ENCODE measurements at regions not wholly inside any gene's neighbourhood (a gene's known extent, or its start where the extent isn't known, plus 50 kb on each side); places are given as distances from the start of the nearest gene placed in this dataset.

- TF ChIP-seq CTCF (IDR thresholded peaks at IDR 0.05) (no peak), POLR2A (IDR thresholded peaks at IDR 0.05) (no peak)
- Histone ChIP-seq H3K9me3 (peaks cover 0 to 4% of the 10 kb centered on the region in 2 donors), H3K4me1 (no peaks in the 10 kb centered on the region), H3K27me3 (no peaks in the 10 kb centered on the region), H3K36me3 (no peaks in the 10 kb centered on the region), H3K4me3 (no peak overlapping the region), H3K27ac (no peak overlapping the region)
- intact Hi-C loops (cut with DNase I; ENCODE audit: low total_unique reads) = no loop called here
- DNase-seq = no peak
Measured at GRCh38 chr13:33707449-33707848, 110.5 kb upstream of the RFC3 start.

GRCh38 chr13:33710924-33711323, 107.0 kb upstream of the RFC3 start:
- no peak for TF ChIP-seq CTCF (IDR thresholded peaks at IDR 0.05)
- no peak for TF ChIP-seq POLR2A (IDR thresholded peaks at IDR 0.05)
- peaks cover 0 to 4% of the 10 kb centered on the region in 2 donors for H3K9me3 ChIP-seq
- intact Hi-C loops (cut with DNase I; ENCODE audit: low total_unique reads) = no loop called here
- no peak overlapping the region for H3K27ac ChIP-seq
- no peak for DNase-seq
- H3K4me3 ChIP-seq = no peak overlapping the region
- no peaks in the 10 kb centered on the region for H3K36me3 ChIP-seq
- H3K27me3 ChIP-seq = no peaks in the 10 kb centered on the region
- H3K4me1 ChIP-seq = no peaks in the 10 kb centered on the region

GRCh38 chr13:33711436-33711835, 106.5 kb upstream of the RFC3 start:
- no peaks in the 10 kb centered on the region for H3K27me3 ChIP-seq
- H3K27ac ChIP-seq = no peak overlapping the region
- no peaks in the 10 kb centered on the region for H3K36me3 ChIP-seq
- H3K4me1 ChIP-seq = no peaks in the 10 kb centered on the region
- DNase-seq = no peak
- no peak for TF ChIP-seq POLR2A (IDR thresholded peaks at IDR 0.05)
- intact Hi-C loops (cut with DNase I; ENCODE audit: low total_unique reads) = no loop called here
- peaks cover 0 to 4% of the 10 kb centered on the region in 2 donors for H3K9me3 ChIP-seq
- no peak overlapping the region for H3K4me3 ChIP-seq

- TF ChIP-seq POLR2A (IDR thresholded peaks at IDR 0.05) (no peak), CTCF (IDR thresholded peaks at IDR 0.05) (no peak)
- Histone ChIP-seq H3K4me3 (no peak overlapping the region), H3K9me3 (no peaks in the 10 kb centered on the region), H3K36me3 (no peaks in the 10 kb centered on the region), H3K27me3 (no peaks in the 10 kb centered on the region), H3K27ac (no peak overlapping the region), H3K4me1 (peaks cover 0 to 3% of the 10 kb centered on the region in 2 donors)
- intact Hi-C loops (cut with DNase I; ENCODE audit: low total_unique reads) = no loop called here
- no peak for DNase-seq
Measured at GRCh38 chr13:33717775-33718174, 100.2 kb upstream of the RFC3 start.

GRCh38 chr13:33721724-33722123, 96.2 kb upstream of the RFC3 start:
- no peak for DNase-seq
- Histone ChIP-seq H3K4me3 (no peak overlapping the region), H3K27me3 (no peaks in the 10 kb centered on the region), H3K9me3 (no peaks in the 10 kb centered on the region), H3K36me3 (no peaks in the 10 kb centered on the region), H3K27ac (peak overlapping the region; percentile 59 to 79), H3K4me1 (peaks cover 0 to 6% of the 10 kb centered on the region in 2 donors)
- intact Hi-C loops (cut with DNase I; ENCODE audit: low total_unique reads) = no loop called here
- TF ChIP-seq CTCF (IDR thresholded peaks at IDR 0.05) (no peak), POLR2A (IDR thresholded peaks at IDR 0.05) (no peak)

Data from uterus (tissue), 3 donors.